ENCODE measurements at regions not wholly inside any gene's neighbourhood (a gene's known extent, or its start where the extent isn't known, plus 50 kb on each side); places are given as distances from the start of the nearest gene placed in this dataset.

GRCh38 chr12:91918431-91918830, 227.2 kb downstream of the BTG1 start:
- ATAC-seq, result no peak

- ATAC-seq, result no peak
Observed at GRCh38 chr12:91914701-91915100, 230.9 kb downstream of the BTG1 start.

- ATAC-seq, result no peak
Observed at GRCh38 chr12:91913651-91914050, 232.0 kb downstream of the BTG1 start.

- peak; percentile 38 to 41 for ATAC-seq
Observed at GRCh38 chr12:91913124-91913523, 232.5 kb downstream of the BTG1 start.

- no peak for ATAC-seq
Observed at GRCh38 chr12:91912178-91912577, 233.5 kb downstream of the BTG1 start.

GRCh38 chr12:91910871-91911388, 234.7 kb downstream of the BTG1 start:
- no peak for ATAC-seq

- no peak for ATAC-seq
Observed at GRCh38 chr12:91902860-91903683, 242.6 kb downstream of the BTG1 start.

- no peak for ATAC-seq
Observed at GRCh38 chr12:91901381-91902074, 244.1 kb downstream of the BTG1 start.

GRCh38 chr12:91900971-91901370, 244.7 kb downstream of the BTG1 start:
- ATAC-seq, result no peak

- no peak for ATAC-seq
Observed at GRCh38 chr12:91899056-91899455, 246.6 kb downstream of the BTG1 start.

GRCh38 chr12:91897025-91897515, 248.6 kb downstream of the BTG1 start:
- no peak for ATAC-seq

GRCh38 chr12:91896286-91897024, 249.2 kb downstream of the BTG1 start:
- ATAC-seq, result no peak

GRCh38 chr12:91894911-91895310, 250.7 kb downstream of the BTG1 start:
- ATAC-seq, result no peak

GRCh38 chr12:91893476-91893875, 252.2 kb downstream of the BTG1 start:
- no peak for ATAC-seq

GRCh38 chr12:91892081-91892855, 253.4 kb downstream of the BTG1 start:
- ATAC-seq, result no peak

- no peak for ATAC-seq
Observed at GRCh38 chr12:91890742-91891141, 254.9 kb downstream of the BTG1 start.

GRCh38 chr12:91889910-91890309, 255.7 kb downstream of the BTG1 start:
- ATAC-seq, result no peak

GRCh38 chr12:91889059-91889458, 256.6 kb downstream of the BTG1 start:
- no peak for ATAC-seq

- no peak for ATAC-seq
Observed at GRCh38 chr12:91887957-91888356, 257.7 kb downstream of the BTG1 start.

GRCh38 chr12:91885851-91886731, 259.6 kb downstream of the BTG1 start:
- ATAC-seq, result no peak

- ATAC-seq, result no peak
Observed at GRCh38 chr12:91884230-91884629, 261.4 kb downstream of the BTG1 start.
